HG03064 (cell line): ENCODE measurements at regions not wholly inside any gene's neighbourhood (a gene's known extent, or its start where the extent isn't known, plus 50 kb on each side); places are given as distances from the start of the nearest gene placed in this dataset.
"Not testable (repeated sequence)": the region's sequence is repeated elsewhere in the genome, so short reads cannot be mapped to it uniquely, and the experiment has no call there.

Experiments
- ATAC-seq: cut with Tn5 transposase; IDR thresholded peaks from one replicate; pipeline ENCODE4 v1.9.1; 2021; ENCODE audit warnings: low read depth; ENCODE audit not compliant: unreplicated experiment

- ATAC-seq = no peak
These were observed 197.2 kb upstream of the ZFP42 start for GRCh38 chr4:187798385-187798784.

DNA sequence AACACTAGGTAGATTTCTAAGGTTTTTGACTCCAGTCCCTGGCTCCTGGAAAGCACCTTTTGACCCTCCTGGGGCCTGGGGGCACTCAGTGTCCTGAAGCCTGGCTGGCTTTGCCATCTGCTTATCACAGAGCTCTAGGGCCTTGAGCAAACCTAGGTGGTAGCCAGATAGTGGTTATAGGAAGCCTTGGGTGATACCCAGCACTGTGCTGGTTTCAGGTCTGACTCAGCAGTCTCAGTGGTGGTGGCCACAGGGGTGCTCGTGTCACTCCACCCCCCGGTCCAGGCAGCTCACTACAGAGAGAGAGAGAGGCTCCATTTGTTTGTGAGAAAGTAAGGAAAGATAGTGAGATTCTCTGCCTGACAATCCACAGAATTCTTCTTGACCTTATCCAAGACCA lies 195.8 kb upstream of the ZFP42 start:
- no peak for ATAC-seq

- ATAC-seq = no peak
These were observed 184.0 kb upstream of the ZFP42 start for GRCh38 chr4:187811591-187811990.

GRCh38 chr4:187814737-187815465 lies 180.7 kb upstream of the ZFP42 start:
- ATAC-seq = no peak

GRCh38 chr4:187826725-187827124 lies 168.8 kb upstream of the ZFP42 start:
- no peak for ATAC-seq

GRCh38 chr4:187827631-187828030 lies 167.9 kb upstream of the ZFP42 start:
- no peak for ATAC-seq

- no peak for ATAC-seq
These were observed 155.8 kb upstream of the ZFP42 start for GRCh38 chr4:187839765-187840164.

DNA sequence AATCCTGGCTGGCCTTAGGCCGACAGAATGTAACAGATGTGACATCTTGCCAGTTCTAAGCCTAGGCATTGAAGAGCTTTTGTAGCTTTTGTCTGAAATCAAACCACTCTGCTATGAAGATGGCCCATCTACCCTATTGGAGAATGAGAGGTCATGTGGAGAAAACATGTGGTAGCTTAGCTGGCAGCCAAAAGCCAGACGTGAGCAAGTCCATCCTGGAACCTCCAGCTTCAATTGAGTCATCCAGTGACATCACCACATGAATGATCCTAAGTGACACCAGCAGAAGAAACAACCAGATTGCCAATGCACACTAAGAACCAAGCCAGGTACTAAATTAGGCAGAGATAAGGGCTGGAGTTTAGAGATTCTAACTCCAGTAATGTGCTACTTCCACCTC lies 154.8 kb upstream of the ZFP42 start:
- no peak for ATAC-seq

DNA sequence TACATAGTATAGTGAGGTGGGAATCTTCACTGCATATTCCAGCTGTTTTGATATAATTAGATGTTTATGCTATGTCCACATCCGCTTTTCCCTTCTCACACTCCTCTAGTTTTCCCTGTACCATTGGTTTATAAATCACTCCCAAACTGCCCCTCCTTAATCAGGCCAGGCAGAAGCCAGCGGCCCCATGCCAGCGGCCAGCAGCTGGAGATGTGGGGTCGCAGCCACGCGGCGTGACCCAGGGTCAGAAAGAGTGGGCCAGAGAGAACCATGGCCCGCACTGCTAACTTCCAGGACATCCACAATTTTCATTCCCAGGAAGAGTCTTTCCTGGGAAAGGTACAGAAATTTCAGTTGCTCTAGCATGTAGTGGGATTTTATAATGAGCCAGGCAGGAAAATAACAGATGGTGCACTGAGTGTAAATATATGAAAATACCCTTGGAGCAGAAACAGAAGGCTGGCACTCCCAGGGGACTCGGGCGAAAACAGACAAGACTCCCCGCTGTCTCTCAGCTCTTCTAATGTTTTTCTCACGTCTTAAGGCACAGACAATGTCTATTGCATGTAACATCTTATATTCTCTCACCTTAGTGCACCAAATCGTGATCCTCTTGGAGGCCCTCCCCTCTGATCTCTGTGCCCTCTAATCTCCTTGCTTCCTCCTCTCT lies 145.9 kb upstream of the ZFP42 start:
- no peak for ATAC-seq

- ATAC-seq = no peak
These were observed 129.7 kb upstream of the ZFP42 start for GRCh38 chr4:187865914-187866313.

- no peak for ATAC-seq
These were observed 112.5 kb upstream of the ZFP42 start for GRCh38 chr4:187883049-187883448.

- ATAC-seq = no peak
These were observed 111.6 kb upstream of the ZFP42 start for GRCh38 chr4:187883836-187884475.

GRCh38 chr4:187887906-187888305 lies 107.7 kb upstream of the ZFP42 start:
- no peak for ATAC-seq

DNA sequence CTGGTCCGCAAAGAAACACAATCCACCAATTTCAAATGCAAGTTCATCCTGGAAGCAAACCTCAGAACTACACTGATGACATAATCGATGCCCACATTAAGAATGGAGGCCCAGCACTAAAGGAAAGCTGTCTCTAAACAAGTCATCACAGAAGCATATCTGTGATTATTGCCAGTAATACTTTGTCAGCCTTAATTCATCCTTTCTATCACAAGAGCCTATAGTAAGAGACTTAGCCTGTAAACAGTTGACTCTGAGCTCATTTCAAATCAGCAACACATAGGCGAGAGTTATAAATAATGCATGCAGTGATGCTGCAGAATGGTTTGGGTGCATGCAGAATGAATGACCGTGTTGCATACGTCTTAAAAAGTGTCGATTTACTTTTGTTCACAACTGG lies 105.9 kb upstream of the ZFP42 start:
- no peak for ATAC-seq

GRCh38 chr4:187893418-187893817 lies 102.2 kb upstream of the ZFP42 start:
- no peak for ATAC-seq

DNA sequence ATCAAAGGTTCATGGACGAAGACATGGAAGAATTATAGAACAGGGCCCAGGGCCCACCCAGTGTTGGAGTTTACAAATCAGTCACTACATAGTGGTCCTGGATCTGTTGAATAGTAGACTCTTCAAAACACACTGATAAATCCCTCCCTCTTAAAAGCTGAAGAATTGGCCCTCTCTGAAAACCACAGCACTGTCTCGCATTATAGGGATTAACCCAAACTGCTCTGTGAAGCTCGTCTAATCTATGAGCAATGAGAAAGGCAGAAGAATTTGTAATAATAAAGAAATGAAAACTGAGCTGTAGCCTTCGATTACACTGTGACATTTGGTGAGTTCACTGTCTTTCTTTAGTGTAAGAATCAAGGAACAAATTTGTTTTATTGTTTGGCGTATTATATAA lies 92.5 kb upstream of the ZFP42 start:
- ATAC-seq = no peak

DNA sequence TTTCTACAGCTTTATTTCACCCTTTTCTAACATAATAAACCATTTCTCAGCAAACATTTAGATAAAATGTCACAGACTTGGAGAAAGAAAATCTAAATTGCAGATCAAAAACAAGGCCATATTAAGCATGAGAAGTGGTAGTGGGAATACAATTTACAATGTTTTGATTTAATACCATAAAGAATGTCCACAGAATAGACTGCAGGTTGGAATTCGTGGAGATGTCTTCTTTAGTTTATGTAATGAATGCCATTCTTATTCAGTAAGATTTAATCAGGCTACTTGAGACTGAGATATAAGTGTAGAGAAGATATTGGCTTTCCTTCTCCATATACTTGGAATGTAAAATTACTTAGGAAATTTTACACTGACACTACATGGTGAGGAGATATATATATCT lies 91.9 kb upstream of the ZFP42 start:
- no peak for ATAC-seq

DNA sequence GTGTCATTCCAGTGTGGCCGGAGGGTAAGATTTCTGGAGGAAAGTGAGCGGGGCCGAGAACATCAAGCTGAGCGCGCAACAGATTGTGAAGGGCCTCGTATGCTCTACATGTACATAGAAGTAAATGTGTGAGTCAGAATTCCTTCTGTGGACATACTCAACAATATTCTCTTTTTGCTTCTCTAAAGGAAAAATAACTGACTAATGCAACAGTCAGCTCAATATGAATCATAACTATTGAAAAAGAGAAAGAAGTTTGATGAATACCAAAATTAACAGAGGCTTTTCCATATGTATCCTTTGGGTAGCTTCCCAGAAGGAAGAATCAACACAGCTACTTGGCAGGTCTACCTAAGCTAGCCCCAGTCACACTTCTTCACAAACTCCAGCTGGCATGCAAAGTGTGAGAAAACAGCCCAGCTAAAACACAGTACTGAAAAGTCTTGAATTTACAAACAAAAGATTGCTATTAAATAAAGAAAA lies 87.5 kb upstream of the ZFP42 start:
- no peak for ATAC-seq

GRCh38 chr4:187908731-187909130 lies 86.8 kb upstream of the ZFP42 start:
- ATAC-seq = no peak

DNA sequence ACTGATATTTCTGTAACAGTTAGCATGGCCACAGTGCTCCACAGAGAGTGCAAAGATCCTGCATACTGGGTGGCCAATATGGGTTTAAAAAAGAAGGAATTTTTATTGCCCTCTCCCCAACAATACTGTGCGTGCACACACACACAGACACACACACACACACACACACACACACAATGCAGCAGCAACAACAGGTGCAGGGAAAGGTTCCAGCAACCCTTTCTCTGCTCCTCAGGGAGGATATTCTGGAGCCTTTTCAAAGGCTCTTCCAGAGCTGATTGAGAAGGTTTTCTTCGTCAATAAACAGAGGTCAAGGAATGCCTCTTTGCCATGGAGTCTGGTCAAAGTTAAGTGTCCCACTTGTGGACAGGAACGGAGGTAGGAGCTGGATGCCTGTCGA lies 84.8 kb upstream of the ZFP42 start:
- no peak for ATAC-seq

DNA sequence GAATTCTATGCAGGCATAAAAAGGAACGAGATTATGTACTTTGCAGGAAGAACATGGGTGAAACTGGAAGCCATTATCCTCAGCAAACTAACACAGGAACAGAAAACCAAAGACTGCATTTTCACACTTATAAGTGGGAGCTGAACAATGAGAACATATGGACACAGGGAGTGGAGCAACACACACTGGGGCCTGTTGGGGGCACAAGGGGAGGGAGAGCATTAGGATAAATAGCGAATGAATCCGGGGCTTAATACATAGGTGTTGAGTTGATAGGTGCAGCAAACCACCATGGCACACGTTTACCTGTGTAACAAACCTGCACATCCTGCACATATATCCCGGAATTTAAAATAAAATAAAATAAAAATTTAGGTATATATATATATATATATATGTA lies 80.2 kb upstream of the ZFP42 start:
- not testable (repeated sequence) for ATAC-seq

DNA sequence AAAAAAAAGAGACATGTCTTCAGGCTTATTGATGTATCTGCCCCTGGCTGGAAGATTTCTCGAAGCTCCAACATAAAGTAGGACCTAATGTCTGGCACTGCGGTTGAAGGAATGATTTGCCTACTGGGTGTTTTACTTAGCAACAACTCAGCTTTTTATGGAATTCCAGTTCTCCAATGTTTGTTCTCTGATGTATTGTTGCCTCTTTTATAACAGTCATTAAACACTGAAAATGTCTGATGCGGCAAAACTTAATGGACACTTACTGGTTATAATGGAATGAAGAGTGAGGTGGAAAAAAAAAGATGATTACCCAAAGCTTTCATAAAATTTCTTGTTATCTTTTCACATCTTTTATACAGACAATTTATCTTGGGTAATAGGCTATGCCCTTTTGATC lies 75.6 kb upstream of the ZFP42 start:
- ATAC-seq = no peak
